NCI-H128 (cell line): ENCODE measurements at regions not wholly inside any gene's neighbourhood (a gene's known extent, or its start where the extent isn't known, plus 50 kb on each side); places are given as distances from the start of the nearest gene placed in this dataset.
A peak's percentile ranks its signal among the peaks of the same experiment; 100 is the strongest.
"Not testable (repeated sequence)": the region's sequence is repeated elsewhere in the genome, so short reads cannot be mapped to it uniquely, and the experiment has no call there.

Experiments
- DNase-seq: peaks from one replicate; lab custom pipeline; 2025; ENCODE audit not compliant: unreplicated experiment; lab: John Stamatoyannopoulos, UW

DNA sequence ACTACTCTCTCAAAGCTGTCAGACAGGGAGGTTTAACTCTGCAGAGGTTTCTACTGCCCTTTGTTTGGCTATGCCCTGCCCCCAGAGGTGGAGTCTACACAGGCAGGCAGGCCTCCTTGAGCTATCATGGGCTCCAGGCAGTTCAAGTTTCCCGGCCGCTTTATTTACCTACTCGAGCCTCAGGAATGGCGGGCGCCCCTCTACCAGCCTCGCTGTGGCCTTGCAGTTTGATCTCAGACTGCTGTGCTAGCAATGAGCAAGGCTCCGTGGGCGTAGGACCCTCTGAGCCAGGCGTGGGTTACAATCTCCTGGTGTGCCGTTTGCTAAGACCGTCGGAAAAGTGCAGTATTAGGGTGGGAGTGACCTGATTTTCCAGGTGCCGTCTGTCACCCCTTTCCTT, 124.3 kb downstream of the PTCHD1 start:
- not testable (repeated sequence) for DNase-seq

DNA sequence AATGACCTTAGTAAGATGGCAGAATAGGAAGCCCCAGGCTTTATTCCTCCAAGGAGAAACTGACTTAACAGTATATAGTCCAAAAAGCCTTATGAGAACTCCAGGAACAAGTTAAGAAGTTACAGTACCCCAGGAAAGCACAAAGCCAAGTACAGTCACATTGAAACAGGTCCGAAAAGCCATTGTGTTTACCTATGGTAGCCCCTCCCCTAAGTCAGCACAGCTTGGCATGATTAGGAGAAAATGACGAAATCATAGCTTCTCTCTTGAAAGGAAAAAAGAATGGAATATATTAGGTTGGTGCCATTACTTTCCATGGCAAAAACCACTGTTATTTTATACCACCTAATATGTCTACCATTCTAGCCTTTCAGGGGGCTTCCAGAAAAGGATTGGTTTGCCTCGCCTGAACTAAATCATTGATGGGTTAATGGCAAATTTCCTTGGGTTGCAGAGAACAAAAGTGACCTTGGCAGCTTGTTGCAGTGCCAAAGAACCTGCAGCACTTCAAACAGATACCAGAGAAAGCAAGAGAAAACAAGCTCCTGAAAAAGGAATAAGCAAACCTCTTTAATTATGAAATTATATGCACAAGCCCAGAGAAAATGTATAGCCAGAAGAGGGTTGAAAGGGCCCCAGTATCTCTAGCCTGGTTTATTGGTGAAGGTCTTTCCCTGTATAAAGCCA, 130.6 kb downstream of the PTCHD1 start:
- DNase-seq = no peak

DNA sequence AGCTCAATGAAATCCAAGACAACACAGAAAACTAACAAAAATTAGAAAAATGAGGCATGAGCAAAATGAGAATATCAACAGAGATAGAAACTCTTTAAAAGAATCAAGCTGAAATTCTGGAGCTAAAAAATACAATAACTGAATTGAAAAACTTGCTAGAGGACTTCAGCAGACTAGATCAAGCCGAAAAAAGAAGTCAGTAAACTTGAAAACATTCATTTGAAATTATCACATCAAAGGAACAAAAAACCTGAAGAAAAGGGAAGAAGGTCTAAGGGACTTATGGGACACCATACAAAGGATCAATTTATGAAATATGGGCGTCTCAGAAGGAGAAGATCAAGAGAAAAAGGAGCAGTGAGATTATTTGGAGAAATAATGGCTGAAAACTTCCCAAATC, 131.3 kb downstream of the PTCHD1 start:
- no peak for DNase-seq

GRCh38 chrX:23478056-23478455, 143.4 kb downstream of the PTCHD1 start:
- no peak for DNase-seq

- no peak for DNase-seq
These were observed 143.9 kb downstream of the PTCHD1 start for GRCh38 chrX:23478561-23478960.

GRCh38 chrX:23482561-23482960, 147.9 kb downstream of the PTCHD1 start:
- no peak for DNase-seq

- peak; percentile 4 for DNase-seq
These were observed 148.7 kb downstream of the PTCHD1 start for GRCh38 chrX:23483396-23483795.

DNA sequence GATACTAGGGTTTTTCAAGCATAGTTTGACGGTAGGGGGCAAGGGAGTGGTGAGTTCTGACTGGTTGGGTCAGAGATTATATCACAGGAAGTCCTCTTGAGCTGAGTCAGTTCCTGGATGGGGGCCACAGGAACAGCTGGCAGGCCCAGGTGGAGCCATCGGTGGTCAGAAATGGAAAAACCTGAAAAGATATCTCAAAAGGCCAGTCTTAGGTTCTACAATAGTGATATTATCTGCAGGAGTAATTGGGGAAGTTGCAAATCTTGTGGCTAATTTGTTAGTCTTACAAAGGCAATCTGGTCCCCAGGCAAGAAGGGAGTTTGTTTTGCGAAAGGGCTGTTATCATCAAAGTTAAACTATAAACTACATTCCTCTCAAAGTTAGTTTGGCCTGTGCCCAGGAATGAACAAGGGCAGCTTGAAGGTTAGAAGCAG, 159.3 kb downstream of the PTCHD1 start:
- DNase-seq = no peak

GRCh38 chrX:23494741-23495140, 160.1 kb downstream of the PTCHD1 start:
- no peak for DNase-seq

GRCh38 chrX:23497919-23498318, 163.3 kb downstream of the PTCHD1 start:
- DNase-seq = no peak

GRCh38 chrX:23501974-23502373, 165.3 kb upstream of the PRDX4 start:
- DNase-seq = no peak

GRCh38 chrX:23503835-23504539, 163.3 kb upstream of the PRDX4 start:
- no peak for DNase-seq

DNA sequence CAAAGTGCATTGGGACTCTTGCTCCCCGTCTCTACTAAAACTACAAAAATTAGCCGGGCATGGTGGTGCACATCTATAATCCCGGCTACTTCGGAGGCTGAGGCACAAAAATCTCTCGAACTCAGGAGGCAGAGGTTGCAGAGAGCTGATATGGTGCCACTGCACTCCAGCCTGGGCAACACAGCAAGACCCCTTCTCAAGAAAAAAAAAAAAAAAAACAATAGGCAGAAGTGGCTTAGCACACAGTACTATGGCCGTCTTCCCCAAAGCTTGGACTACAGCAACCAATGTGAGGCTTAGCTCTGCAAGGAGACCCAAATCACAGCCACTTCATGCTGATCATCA, 162.8 kb upstream of the PRDX4 start:
- no peak for DNase-seq

- DNase-seq = no peak
These were observed 162.4 kb upstream of the PRDX4 start for GRCh38 chrX:23504895-23505294.

DNA sequence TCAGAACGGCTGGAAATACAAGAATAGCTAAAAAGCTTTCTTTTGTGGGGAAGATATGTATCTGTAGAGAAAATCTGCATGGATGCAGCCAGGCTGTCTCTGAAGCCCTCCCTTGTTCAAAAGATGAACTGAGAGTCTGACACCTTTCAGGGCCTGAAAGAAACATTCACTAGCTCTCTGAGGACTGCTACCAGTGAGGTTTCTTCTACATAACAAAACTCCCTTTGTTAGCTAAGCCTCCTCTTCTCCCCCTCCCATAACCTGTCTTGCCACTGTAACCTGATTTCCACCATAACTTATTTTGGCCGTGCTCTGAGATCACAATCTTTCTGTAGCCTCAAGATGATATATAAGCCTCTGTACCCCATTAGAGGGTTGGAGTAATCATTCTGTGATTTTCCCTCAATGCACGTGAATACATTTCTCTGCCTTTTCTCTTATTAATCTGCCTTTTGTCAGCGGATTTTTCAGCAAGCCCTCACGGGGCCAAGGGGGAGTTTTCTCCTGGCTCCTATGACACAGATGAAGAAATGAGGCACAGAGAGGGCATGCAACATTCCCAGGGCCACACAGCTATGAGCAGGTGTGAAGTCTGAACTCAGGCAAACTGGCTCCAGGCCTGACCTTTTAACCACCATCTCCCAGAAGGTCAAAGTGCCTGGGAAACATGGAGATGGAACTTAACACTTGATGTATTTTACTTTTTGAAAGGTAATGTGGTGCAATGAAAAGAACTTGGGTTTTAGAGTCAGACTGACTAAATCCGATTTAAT, 161.6 kb upstream of the PRDX4 start:
- DNase-seq = no peak

DNA sequence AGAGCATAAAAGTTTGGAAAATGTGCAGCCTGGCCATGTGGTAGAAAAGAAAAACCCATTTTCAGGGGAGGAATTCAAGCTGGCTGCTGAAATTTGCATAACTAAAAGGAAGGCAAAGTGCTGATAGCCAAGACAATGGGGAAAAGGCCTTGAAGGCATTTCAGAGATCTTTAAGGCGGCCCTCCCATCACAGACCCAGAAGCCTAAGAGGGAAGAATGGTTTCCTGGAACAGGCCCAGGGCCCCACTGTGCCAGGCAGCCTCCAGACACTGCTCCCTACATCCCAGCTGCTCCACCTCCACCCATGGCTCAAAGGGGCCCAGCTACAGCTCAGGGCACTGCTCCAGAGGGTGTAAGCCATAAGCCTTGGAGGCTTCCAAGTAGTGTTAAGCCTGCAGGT, 158.0 kb upstream of the PRDX4 start:
- no peak for DNase-seq

DNA sequence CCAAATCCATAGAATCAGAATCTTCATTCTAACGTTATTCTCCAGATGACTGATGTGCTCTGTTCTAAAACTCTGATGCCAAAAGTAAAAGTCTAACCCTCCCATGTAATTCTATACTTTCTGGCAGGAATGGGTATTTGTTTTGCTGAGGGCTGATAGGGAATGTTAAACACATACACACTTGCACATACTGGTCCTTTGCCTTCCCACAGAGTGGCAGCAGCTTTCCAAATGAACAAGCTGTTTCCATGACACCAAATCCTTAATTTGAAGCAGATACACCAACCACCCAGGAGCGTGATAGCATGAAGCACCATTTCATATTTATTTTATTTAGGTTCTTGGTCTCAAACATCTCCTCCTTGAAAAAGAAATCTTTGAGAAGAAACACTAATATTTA, 155.5 kb upstream of the PRDX4 start:
- no peak for DNase-seq

- DNase-seq = no peak
These were observed 154.2 kb upstream of the PRDX4 start for GRCh38 chrX:23513121-23513520.

DNA sequence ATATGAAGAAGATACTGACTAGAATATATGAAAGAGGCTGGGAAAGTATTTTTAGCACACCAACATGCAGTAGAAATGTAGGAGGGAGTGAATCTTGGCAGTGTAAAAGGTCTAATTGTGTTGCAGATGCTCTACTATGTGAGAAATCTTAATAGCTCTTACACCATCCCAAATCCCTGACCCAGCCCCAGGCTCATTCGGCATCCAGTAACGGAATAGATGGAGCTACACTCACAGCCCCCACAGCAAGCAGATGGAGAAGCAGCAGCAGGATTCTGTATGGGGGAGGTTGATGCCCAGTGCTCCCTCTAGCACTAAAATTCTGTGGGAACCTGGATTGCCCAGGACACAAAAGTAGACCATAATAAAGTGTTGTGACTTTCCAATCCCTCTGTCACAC, 153.2 kb upstream of the PRDX4 start:
- no peak for DNase-seq

DNA sequence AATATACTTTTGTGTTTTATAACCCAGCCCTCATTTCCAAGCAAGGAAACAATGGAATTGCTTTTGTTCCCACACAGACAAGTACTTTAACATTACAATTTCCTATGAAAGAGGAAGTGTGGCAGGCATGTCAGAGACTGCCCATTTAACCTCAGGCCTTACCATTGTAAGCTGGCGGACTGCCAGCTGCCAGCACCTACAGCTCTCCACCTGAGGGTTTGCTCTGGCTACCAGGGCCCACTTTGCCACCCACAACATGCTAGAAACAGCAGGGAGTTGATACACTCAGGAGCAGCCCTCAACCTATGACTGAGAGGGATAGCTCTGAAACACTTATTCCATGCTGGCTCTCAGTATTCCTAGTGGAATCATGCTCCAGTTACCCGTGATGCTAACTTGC, 152.3 kb upstream of the PRDX4 start:
- DNase-seq = peak; percentile 34

DNA sequence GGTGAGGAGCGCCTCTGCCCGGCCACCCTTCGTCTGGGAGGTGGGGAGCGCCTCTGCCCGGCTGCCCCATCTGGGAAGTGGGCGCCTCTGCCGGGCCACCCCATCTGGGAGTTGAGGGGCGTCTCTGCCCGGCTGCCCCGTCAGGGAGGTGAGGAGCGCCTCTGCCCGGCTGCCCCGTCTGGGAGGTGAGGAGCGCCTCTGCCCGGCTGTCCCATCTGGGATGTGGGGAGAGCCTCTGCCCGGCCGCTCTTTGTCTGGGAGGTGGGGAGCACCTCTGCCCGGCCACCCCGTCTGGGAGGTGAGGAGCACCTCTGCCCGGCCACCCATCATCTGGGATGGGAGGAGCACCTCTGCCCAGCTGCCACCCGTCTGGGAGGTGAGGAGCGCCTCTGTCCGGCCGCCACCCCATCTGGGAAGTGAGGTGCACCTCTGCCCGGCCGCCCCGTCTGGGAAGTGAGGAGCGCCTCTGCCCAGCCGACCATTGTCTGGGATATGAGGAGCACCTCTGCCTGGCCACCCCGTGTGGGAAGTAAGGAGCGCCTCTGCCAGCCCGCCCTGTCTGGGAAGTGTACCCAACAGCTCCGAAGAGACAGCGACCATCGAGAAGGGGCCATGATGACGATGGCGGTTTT, 144.2 kb upstream of the PRDX4 start:
- DNase-seq = not testable (repeated sequence)

- DNase-seq = no peak
These were observed 142.8 kb upstream of the PRDX4 start for GRCh38 chrX:23524467-23524866.
